Heart right ventricle (tissue), 16 donors: ENCODE measurements at regions not wholly inside any gene's neighbourhood (a gene's known extent, or its start where the extent isn't known, plus 50 kb on each side); places are given as distances from the start of the nearest gene placed in this dataset.
A peak's percentile ranks its signal among the peaks of the same experiment; 100 is the strongest.

ENCODE experiments used
- ATAC-seq, 8 donors: fragments of 200-7000 bp; cut with Tn5 transposase; one replicate each; pipeline ENCODE4 v1.9.1; 2020; ENCODE audit warnings: mild to moderate bottlenecking in 8 of 8, moderate library complexity in 8 of 8, moderate number of reproducible peaks in 1 of 8
- DNase-seq, 2 donors: peaks; one replicate each; pipeline ENCODE4 v3.0.0-alpha.2; 2020
- H3K27ac ChIP-seq, 10 donors: fragments of 200-600 bp; sonication (generic) in 2 of 10; one replicate each; pipeline versions ENCODE4 v1.5.0 to v1.8.0; 2020 to 2022; ENCODE audit warnings: mild to moderate bottlenecking in 3 of 10
- H3K27me3 ChIP-seq, 7 donors: fragments of 200-600 bp; one replicate each; pipeline ENCODE4 v1.8.0; 2021 to 2022; ENCODE audit warnings: mild to moderate bottlenecking in 2 of 7
- H3K36me3 ChIP-seq, 9 donors: fragments of 200-600 bp; sonication (generic) in 1 of 9; one replicate each; pipeline versions ENCODE4 v1.5.0 to v1.8.0; 2020 to 2022; ENCODE audit warnings: mild to moderate bottlenecking in 2 of 9
- H3K4me1 ChIP-seq, 9 donors: fragments of 200-600 bp; sonication (generic) in 1 of 9; one replicate each; pipeline versions ENCODE4 v1.5.0 to v1.8.0; 2020 to 2022; ENCODE audit warnings: mild to moderate bottlenecking in 4 of 9
- H3K4me3 ChIP-seq, 10 donors: fragments of 200-600 bp; sonication (generic) in 2 of 10; one replicate each; pipeline versions ENCODE4 v1.5.0 to v1.8.0; 2020 to 2022; ENCODE audit warnings: mild to moderate bottlenecking in 7 of 10, moderate library complexity in 2 of 10
- H3K9me3 ChIP-seq, 11 donors: fragments of 200-600 bp in 10 of 11; sonication (generic) in 2 of 11; one replicate each; pipeline versions ENCODE4 v1.5.0 to v1.8.0; 2013 to 2022; ENCODE audit warnings: mild to moderate bottlenecking in 2 of 11, control low read depth in 1 of 11, moderate library complexity in 1 of 11
- CTCF ChIP-seq, 9 donors: fragments of 200-600 bp; sonication (generic) in 2 of 9; IDR thresholded peaks; one replicate each; pipeline versions ENCODE4 v1.5.0 to v1.8.0; 2021 to 2022; ENCODE audit warnings: antibody characterized with exemption in 9 of 9, mild to moderate bottlenecking in 5 of 9, moderate library complexity in 1 of 9
- WGBS, 2 donors: extraction: QIAGEN DNeasy Blood & Tissue Kit; methylation state at CpG; one replicate each; pipeline ENCODE4 v1.1.7; 2013; ENCODE audit warnings: inconsistent platforms in 1 of 2; 5-methylcytosine and 5-hydroxymethylcytosine counted together
- intact Hi-C, 10 donors: fragments of 100-400 bp; cut with DNase I; formaldehyde crosslinking; loops; one replicate each; pipeline versions ENCODE4 v1.11.1 to v1.14.2; 2022
- donor health status: Arrhythmogenic right ventricular cardiomyopathy.
- donor health status: ischemic (EF 13 %, LVEDD 7.1; RV severe dilation, severe dysfunction).
- donor health status: healthy with polysubstance abuse.
- donor health status: DM: no; HTN: yes; CAD: no.
- donor health status: DM: no; HTN: no; CAD: no.
- donor health status: ischemic (EF 25% LVEDD 6.9; RV normal size, moderate dysfunction).
- donor health status: ischemic (EF 25% LVEDD 5.7; RV mildly dilated, moderate dysfunction).
- donor health status: healthy.
- donor health status: DM: yes; HTN: yes; CAD: no.
- donor health status: Ischemic cardiomyopathy.
- donor health status: ischemic (EF 35%, LVEDD 5.7; RV mildly dilated, moderate dysfunction).
- donor health status: nonischemic (EF 11% LVEDD 7.7; RV severe dilation, severe dysfunction).
- donor health status: DM: yes; HTN: yes; CAD: no.
- donor health status: PGD.
- donor health status: ischemic (EF 29% LVEDD 5.4; RV normal size, mild dysfunction).
- donor health status: nonischemic (EF 23%, LVEDD 6.1; RV moderate dilation, normal function).

DNA sequence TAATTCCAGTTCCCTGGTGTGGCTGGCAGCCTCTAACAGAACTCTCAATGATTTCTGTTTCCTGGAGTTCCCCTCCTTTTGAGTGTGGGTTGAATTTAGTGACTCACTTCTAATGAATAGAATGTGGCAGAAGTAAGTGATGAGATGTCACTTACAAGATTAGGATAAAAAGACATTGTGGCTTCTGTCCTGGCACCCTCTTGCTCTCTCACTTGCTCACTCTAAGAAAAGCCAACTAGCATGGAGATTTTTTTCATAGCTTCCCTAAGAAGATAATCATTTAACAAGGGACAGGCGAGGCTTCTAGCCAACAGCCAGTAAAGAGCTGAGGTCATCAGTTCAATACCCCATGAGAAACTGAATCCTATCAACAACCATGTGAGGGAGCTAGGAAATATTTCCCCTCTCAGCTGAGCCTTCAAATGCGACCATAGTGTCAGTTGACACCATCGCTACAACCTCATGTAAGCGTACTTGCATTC lies 156.7 kb downstream of the TMTC3 start:
- WGBS, 2 donors, result 57 to 67% methylated on average over 4 of the region's 4 CpGs
- DNase-seq (no peak), ATAC-seq (peak in 1 of 8 donors; percentile 20)
- H3K36me3 ChIP-seq, result no peaks in the 10 kb centered on the region
- peaks cover 0 to 21% (median 0%) of the 10 kb centered on the region in 9 donors for H3K4me1 ChIP-seq
- H3K27ac ChIP-seq, result no peak overlapping the region
- H3K4me3 ChIP-seq, result no peak overlapping the region
- peaks cover 0 to 17% (median 0%) of the 10 kb centered on the region in 11 donors for H3K9me3 ChIP-seq
- intact Hi-C loops, result no loop called here
- H3K27me3 ChIP-seq, result no peaks in the 10 kb centered on the region
- no peak for TF ChIP-seq CTCF (IDR thresholded peaks at IDR 0.05)

- DNase-seq (no peak), ATAC-seq (peak in 1 of 8 donors; percentile 50)
Observed at GRCh38 chr12:88299567-88300101, 157.5 kb downstream of the TMTC3 start.

DNA sequence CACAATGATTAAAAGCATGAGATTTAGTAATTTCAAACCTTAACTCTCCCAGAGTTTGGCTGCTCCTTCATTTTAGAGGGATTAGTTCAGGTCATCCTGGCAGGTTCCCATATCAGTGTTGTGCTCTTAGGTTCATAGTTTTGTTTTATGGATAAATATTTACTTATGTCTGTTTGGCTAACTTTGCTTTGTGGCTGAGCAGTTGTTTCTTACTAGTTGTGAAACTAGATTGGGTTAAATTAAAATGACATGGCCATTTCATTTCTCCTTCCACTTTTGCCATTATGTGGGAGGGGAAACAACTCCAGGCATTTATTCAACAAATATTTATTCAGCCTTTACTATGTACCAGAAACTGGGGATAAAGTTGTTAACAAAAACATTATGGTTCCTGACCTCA lies 158.8 kb downstream of the TMTC3 start:
- no peak for ATAC-seq
- TF ChIP-seq CTCF (IDR thresholded peaks at IDR 0.05), result no peak
- H3K36me3 ChIP-seq, result no peaks in the 10 kb centered on the region
- no peaks in the 10 kb centered on the region for H3K27me3 ChIP-seq
- H3K9me3 ChIP-seq, result no peaks in the 10 kb centered on the region
- H3K27ac ChIP-seq, result no peak overlapping the region
- DNase-seq, result no peak
- intact Hi-C loops, result no loop called here
- H3K4me1 ChIP-seq, result peaks cover 0 to 21% (median 8%) of the 10 kb centered on the region in 9 donors
- H3K4me3 ChIP-seq, result no peak overlapping the region

More at GRCh38 chr12:88299567-88300101, 157.5 kb downstream of the TMTC3 start:
- Histone ChIP-seq H3K4me3 (no peak overlapping the region), H3K36me3 (no peaks in the 10 kb centered on the region), H3K27me3 (no peaks in the 10 kb centered on the region), H3K27ac (peak overlapping the region in 1 of 10 donors; percentile 52), H3K9me3 (peaks cover 0 to 10% (median 0%) of the 10 kb centered on the region in 11 donors), H3K4me1 (peaks cover 0 to 21% (median 0%) of the 10 kb centered on the region in 9 donors)
- intact Hi-C loops, result no loop called here
- 41 to 54% methylated on average over 4 of the region's 4 CpGs for WGBS, 2 donors
- TF ChIP-seq CTCF (IDR thresholded peaks at IDR 0.05), result no peak

- H3K27ac ChIP-seq, result no peak overlapping the region
- H3K4me3 ChIP-seq, result no peak overlapping the region
- H3K27me3 ChIP-seq, result no peaks in the 10 kb centered on the region
- ATAC-seq (no peak), DNase-seq (no peak)
- no peaks in the 10 kb centered on the region for H3K36me3 ChIP-seq
- WGBS, 2 donors, result 88 to 93% methylated on average over 1 of the region's 1 CpG
- no peaks in the 10 kb centered on the region for H3K9me3 ChIP-seq
- intact Hi-C loops, result no loop called here
- peaks cover 0 to 28% (median 10%) of the 10 kb centered on the region in 9 donors for H3K4me1 ChIP-seq
- no peak for TF ChIP-seq CTCF (IDR thresholded peaks at IDR 0.05)
Observed at GRCh38 chr12:88303335-88303734, 161.2 kb downstream of the TMTC3 start.
